Activated T-cell treated with anti-CD3 and anti-CD28 coated beads, Interleukin-2, amount 50 U/mL, for 72 hours (primary cell): ENCODE measurements at regions not wholly inside any gene's neighbourhood (a gene's known extent, or its start where the extent isn't known, plus 50 kb on each side); places are given as distances from the start of the nearest gene placed in this dataset.

Experiments
- ATAC-seq, 2 donors: fragments of 150-1000 bp; cut with Tn5 transposase; replicated peaks in 1 of 2; 2 replicates each; pipeline ENCODE4 v1.10.0; 2021; ENCODE audit warnings: moderate library complexity in 2 of 2, mild to moderate bottlenecking in 1 of 2
- DNase-seq, 2 donors: peaks; one replicate each; pipeline ENCODE4 v3.0.0; 2021 to 2022; ENCODE audit warnings: mixed read lengths in 1 of 2
- H3K27ac Mint-ChIP-seq: one replicate; pipeline ENCODE4 v1.8.0; 2022; ENCODE audit warnings: mild to moderate bottlenecking, moderate library complexity, mixed read lengths
- H3K27me3 Mint-ChIP-seq: one replicate; pipeline ENCODE4 v1.8.0; 2022; ENCODE audit warnings: low read depth, mixed read lengths
- H3K36me3 Mint-ChIP-seq, 2 donors: one replicate each; pipeline ENCODE4 v1.8.0; 2022; ENCODE audit warnings: mixed read lengths in 2 of 2, mild to moderate bottlenecking in 1 of 2; ENCODE audit not compliant: insufficient read depth in 2 of 2
- H3K4me1 Mint-ChIP-seq: one replicate; pipeline ENCODE4 v1.8.0; 2022; ENCODE audit warnings: low read depth, mixed read lengths
- H3K4me3 Mint-ChIP-seq, 2 donors: one replicate each; pipeline ENCODE4 v1.8.0; 2022; ENCODE audit warnings: mild to moderate bottlenecking in 2 of 2, mixed read lengths in 2 of 2, moderate library complexity in 2 of 2
- H3K9me3 Mint-ChIP-seq, 2 donors: one replicate each; pipeline ENCODE4 v1.8.0; 2022; ENCODE audit warnings: mixed read lengths in 2 of 2

- DNase-seq (no peak), ATAC-seq (no peak)
- Mint-ChIP-seq H3K9me3 (peaks cover 0 to 3% of the 10 kb centered on the region in 2 donors), H3K27ac (no peak overlapping the region), H3K27me3 (no peaks in the 10 kb centered on the region), H3K4me3 (no peak overlapping the region), H3K36me3 (no peaks in the 10 kb centered on the region), H3K4me1 (no peaks in the 10 kb centered on the region)
Measured at GRCh38 chr2:163849756-163850435, 114.1 kb upstream of the FIGN start.

- Mint-ChIP-seq H3K27ac (no peak overlapping the region), H3K36me3 (no peaks in the 10 kb centered on the region), H3K9me3 (no peaks in the 10 kb centered on the region), H3K27me3 (no peaks in the 10 kb centered on the region), H3K4me1 (no peaks in the 10 kb centered on the region), H3K4me3 (no peak overlapping the region)
- no peak for ATAC-seq
- no peak for DNase-seq
Measured at GRCh38 chr2:163838890-163839289, 103.1 kb upstream of the FIGN start.

DNA sequence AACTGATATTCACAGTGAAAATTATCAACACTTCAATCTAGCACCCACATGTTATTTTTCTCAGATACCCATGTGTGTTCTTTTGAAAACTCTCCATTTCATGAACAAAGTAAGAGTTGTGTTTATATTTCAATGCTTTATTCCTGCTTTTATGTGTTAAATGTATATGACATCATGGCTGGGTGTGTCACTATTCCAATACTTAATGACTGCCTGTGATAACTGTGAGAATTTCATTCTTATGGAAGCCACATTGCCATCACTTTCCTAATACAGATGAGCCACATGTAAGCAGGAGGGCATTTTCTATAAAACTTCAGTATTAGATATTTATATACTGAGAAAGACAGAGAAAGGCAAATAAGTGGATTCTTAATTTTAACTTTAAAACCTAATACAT, 100.4 kb upstream of the FIGN start:
- Mint-ChIP-seq H3K36me3 (no peaks in the 10 kb centered on the region), H3K27ac (no peak overlapping the region), H3K4me1 (no peaks in the 10 kb centered on the region), H3K27me3 (no peaks in the 10 kb centered on the region), H3K4me3 (no peak overlapping the region), H3K9me3 (peaks cover 0 to 3% of the 10 kb centered on the region in 2 donors)
- ATAC-seq (no peak), DNase-seq (no peak)

- ATAC-seq: no peak
Measured at GRCh38 chr2:163834841-163835240, 99.0 kb upstream of the FIGN start.

GRCh38 chr2:163834221-163834620, 98.4 kb upstream of the FIGN start:
- no peaks in the 10 kb centered on the region for H3K36me3 Mint-ChIP-seq
- peaks cover 4 to 7% of the 10 kb centered on the region in 2 donors for H3K9me3 Mint-ChIP-seq
- H3K4me1 Mint-ChIP-seq: no peaks in the 10 kb centered on the region
- DNase-seq: no peak
- no peak overlapping the region for H3K27ac Mint-ChIP-seq
- ATAC-seq: no peak
- H3K4me3 Mint-ChIP-seq: no peak overlapping the region
- no peaks in the 10 kb centered on the region for H3K27me3 Mint-ChIP-seq

More at GRCh38 chr2:163834841-163835240, 99.0 kb upstream of the FIGN start:
- Mint-ChIP-seq H3K27ac (no peak overlapping the region), H3K9me3 (peaks cover 0 to 3% of the 10 kb centered on the region in 2 donors), H3K27me3 (no peaks in the 10 kb centered on the region), H3K4me3 (no peak overlapping the region), H3K4me1 (no peaks in the 10 kb centered on the region), H3K36me3 (no peaks in the 10 kb centered on the region)
- no peak for DNase-seq

DNA sequence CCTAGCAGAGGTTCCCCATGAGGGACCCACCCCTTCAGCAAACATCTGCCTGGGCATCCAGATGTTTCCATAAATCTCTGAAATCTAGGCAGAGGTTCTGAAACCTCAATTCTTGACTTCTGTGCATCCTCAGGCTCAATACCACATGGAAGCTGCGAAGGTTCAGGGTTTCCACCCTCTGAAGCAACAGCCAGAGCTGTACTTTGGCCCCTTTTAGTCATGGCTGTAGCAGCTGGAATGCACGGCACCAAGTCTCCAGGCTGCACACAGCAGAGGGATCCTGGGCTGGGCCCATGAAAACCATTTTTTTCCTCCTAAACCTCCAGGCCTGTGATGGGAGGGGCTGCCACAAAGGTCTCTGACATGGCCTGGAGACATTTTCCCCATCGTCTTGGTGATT, 93.0 kb upstream of the FIGN start:
- no peak overlapping the region for H3K4me3 Mint-ChIP-seq
- DNase-seq (no peak), ATAC-seq (no peak)
- H3K27ac Mint-ChIP-seq: no peak overlapping the region
- H3K9me3 Mint-ChIP-seq: peaks cover 6 to 16% of the 10 kb centered on the region in 2 donors
- no peaks in the 10 kb centered on the region for H3K27me3 Mint-ChIP-seq
- no peaks in the 10 kb centered on the region for H3K4me1 Mint-ChIP-seq
- H3K36me3 Mint-ChIP-seq: no peaks in the 10 kb centered on the region

DNA sequence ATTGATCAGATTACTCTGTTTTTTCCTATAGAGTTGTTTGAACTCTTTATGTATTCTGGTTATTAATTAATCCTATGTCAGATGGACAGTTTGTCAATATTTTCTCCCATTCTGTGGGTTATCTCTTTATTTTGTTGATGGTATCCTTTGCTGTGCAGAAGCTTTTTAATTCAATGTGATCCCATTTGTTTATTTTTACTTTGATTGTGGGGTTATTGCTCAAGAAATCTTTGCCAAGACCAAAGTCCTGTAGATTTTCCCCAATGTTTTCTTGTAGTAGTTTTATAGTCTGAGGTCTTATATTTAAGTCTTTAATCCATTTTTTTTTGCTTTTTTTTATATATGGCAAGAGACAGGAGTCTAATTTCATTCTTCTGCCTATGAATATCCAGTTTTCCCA, 86.2 kb upstream of the FIGN start:
- Mint-ChIP-seq H3K27me3 (no peaks in the 10 kb centered on the region), H3K36me3 (no peaks in the 10 kb centered on the region), H3K4me1 (no peaks in the 10 kb centered on the region), H3K27ac (no peak overlapping the region), H3K9me3 (peaks cover 2 to 13% of the 10 kb centered on the region in 2 donors), H3K4me3 (no peak overlapping the region)
- DNase-seq (no peak), ATAC-seq (no peak)

DNA sequence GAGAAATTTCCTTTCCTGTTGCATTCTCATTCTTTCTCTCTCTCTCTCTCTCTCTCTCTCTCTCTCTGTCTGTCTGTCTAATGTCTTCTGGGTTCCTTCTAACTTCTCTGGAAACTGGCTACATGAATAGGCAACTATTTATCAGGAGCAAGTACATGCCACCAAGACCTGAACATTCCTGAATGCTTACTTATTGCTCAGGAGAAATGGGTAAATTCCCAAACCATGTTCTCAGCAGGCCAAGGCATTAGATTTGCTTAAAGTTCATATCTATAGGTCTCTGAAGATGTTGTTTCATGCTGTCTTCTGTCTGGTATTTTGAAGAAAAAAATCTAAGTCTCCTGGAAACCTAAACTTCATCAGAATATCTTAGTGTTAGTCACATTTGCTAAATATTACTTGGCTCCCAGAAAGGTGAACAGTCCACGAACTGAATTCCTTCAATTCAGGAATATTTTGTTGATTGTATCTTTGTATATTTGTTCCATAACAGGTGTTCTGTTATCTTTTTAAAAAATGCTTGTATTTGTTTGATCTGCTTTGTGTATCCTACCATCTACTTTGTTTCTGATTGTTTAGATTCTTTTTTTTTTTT, 77.2 kb upstream of the FIGN start:
- Mint-ChIP-seq H3K4me3 (no peak overlapping the region), H3K9me3 (peaks cover 6 to 14% of the 10 kb centered on the region in 2 donors), H3K4me1 (no peaks in the 10 kb centered on the region), H3K27ac (no peak overlapping the region), H3K27me3 (no peaks in the 10 kb centered on the region), H3K36me3 (no peaks in the 10 kb centered on the region)
- ATAC-seq (no peak), DNase-seq (no peak)

DNA sequence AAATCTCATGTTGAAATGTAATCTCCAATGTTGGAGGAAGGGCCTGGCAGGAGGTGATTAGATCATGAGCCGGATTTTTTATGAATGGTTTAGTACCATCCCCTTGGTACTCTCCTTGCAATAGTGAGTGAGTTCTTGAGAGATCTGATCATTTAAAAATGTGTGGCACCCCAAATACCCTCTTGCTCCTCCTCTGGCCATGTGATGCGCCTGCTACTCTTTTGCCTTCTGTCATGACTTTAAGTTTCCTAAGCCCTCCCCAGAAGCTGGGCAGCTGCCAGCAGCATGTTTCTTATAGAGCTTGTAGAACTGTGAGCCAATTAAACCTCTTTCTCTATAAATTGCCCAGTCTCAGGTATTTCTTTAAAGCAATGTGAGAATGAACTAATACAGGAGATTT, 72.6 kb upstream of the FIGN start:
- peaks cover 9 to 17% of the 10 kb centered on the region in 2 donors for H3K9me3 Mint-ChIP-seq
- no peaks in the 10 kb centered on the region for H3K36me3 Mint-ChIP-seq
- no peaks in the 10 kb centered on the region for H3K27me3 Mint-ChIP-seq
- ATAC-seq: no peak
- no peak overlapping the region for H3K4me3 Mint-ChIP-seq
- no peak for DNase-seq
- no peak overlapping the region for H3K27ac Mint-ChIP-seq
- H3K4me1 Mint-ChIP-seq: no peaks in the 10 kb centered on the region

- Mint-ChIP-seq H3K9me3 (peaks cover 2 to 11% of the 10 kb centered on the region in 2 donors), H3K4me3 (no peak overlapping the region), H3K27ac (no peak overlapping the region), H3K36me3 (no peaks in the 10 kb centered on the region), H3K4me1 (no peaks in the 10 kb centered on the region), H3K27me3 (no peaks in the 10 kb centered on the region)
- DNase-seq: no peak
- no peak for ATAC-seq
Measured at GRCh38 chr2:163802284-163802683, 66.5 kb upstream of the FIGN start.

DNA sequence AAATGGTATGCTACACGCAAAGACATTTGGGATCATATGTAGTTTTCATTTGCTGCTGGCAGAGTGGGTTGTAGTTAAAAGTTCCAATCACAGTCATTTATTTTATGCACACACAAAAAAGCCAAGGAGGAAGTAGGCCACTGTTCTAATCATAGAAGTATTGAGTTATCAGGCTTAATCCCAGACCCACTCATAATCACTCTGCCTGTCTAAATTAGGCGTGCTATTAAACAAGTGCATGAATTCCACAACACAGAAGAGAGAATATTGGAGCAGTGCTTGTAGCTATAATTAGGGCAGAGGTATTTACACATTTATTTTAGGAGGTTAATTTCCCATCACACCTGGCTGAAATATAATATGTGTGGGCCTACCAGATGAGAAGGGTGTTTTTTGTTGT, 65.7 kb upstream of the FIGN start:
- no peaks in the 10 kb centered on the region for H3K27me3 Mint-ChIP-seq
- H3K9me3 Mint-ChIP-seq: peaks cover 2 to 7% of the 10 kb centered on the region in 2 donors
- H3K4me3 Mint-ChIP-seq: no peak overlapping the region
- H3K4me1 Mint-ChIP-seq: no peaks in the 10 kb centered on the region
- ATAC-seq: no peak
- no peak for DNase-seq
- H3K36me3 Mint-ChIP-seq: no peaks in the 10 kb centered on the region
- no peak overlapping the region for H3K27ac Mint-ChIP-seq

DNA sequence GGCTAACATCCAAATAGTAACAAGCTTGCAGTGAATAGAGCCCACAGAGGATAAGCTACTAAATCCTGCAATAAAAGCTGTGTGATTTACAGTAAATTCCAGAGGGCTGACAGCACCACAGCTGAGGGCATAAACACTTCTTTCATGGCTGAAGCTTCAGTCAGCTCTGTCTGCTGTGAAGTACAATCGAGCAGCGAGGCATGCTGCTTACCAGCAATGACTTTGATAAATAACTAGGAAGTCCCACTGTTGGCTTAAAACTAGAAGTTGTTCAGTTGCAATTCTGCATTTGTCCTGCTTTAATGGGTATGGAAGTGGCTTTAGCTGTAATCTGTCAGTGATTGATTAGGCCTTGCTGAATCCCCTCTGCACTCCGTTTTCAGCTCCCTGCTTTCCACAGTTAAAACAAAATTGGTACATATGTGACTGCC, 65.2 kb upstream of the FIGN start:
- H3K36me3 Mint-ChIP-seq: no peaks in the 10 kb centered on the region
- no peak for DNase-seq
- H3K27ac Mint-ChIP-seq: no peak overlapping the region
- H3K4me1 Mint-ChIP-seq: no peaks in the 10 kb centered on the region
- H3K27me3 Mint-ChIP-seq: no peaks in the 10 kb centered on the region
- no peak overlapping the region for H3K4me3 Mint-ChIP-seq
- ATAC-seq: no peak
- H3K9me3 Mint-ChIP-seq: peaks cover 2 to 7% of the 10 kb centered on the region in 2 donors

DNA sequence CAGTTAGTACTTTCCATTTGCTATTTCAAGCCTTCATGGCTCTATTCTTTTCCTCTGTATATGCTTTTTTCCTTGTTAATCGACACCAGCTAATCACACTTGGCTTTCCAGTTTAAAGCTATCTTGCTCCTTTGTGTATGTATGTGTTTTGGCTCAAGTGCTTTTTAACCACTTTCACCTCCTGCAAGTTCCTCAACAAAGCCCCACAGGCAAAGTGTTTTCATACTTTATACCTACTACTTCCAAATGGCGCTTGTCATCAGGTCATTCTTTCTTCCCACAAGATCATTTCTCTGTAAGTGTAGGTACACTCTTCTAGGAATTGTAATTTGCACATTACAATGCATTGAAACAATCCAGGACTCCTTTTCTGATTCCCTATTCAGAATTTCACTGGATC, 64.0 kb upstream of the FIGN start:
- DNase-seq: no peak
- no peak for ATAC-seq
- H3K27ac Mint-ChIP-seq: no peak overlapping the region
- H3K4me3 Mint-ChIP-seq: no peak overlapping the region
- peaks cover 2 to 9% of the 10 kb centered on the region in 2 donors for H3K9me3 Mint-ChIP-seq
- H3K27me3 Mint-ChIP-seq: no peaks in the 10 kb centered on the region
- H3K36me3 Mint-ChIP-seq: no peaks in the 10 kb centered on the region
- no peaks in the 10 kb centered on the region for H3K4me1 Mint-ChIP-seq

- no peak for ATAC-seq
- H3K9me3 Mint-ChIP-seq: peaks cover 2 to 11% of the 10 kb centered on the region in 2 donors
Measured at GRCh38 chr2:163794635-163795034, 58.8 kb upstream of the FIGN start.

More at GRCh38 chr2:163794635-163795034, 58.8 kb upstream of the FIGN start:
- no peaks in the 10 kb centered on the region for H3K27me3 Mint-ChIP-seq
- no peak overlapping the region for H3K4me3 Mint-ChIP-seq
- H3K4me1 Mint-ChIP-seq: no peaks in the 10 kb centered on the region
- no peaks in the 10 kb centered on the region for H3K36me3 Mint-ChIP-seq
- H3K27ac Mint-ChIP-seq: no peak overlapping the region
- no peak for DNase-seq
